ENCODE measurements at regions not wholly inside any gene's neighbourhood (a gene's known extent, or its start where the extent isn't known, plus 50 kb on each side); places are given as distances from the start of the nearest gene placed in this dataset.

- TF ChIP-seq CTCF (IDR thresholded peaks at IDR 0.05) (no peak), POLR2A (IDR thresholded peaks at IDR 0.05) (no peak)
Observed at GRCh38 chr2:235391921-235392615, 101.8 kb upstream of the AGAP1 start.
